ENCODE measurements at regions not wholly inside any gene's neighbourhood (a gene's known extent, or its start where the extent isn't known, plus 50 kb on each side); places are given as distances from the start of the nearest gene placed in this dataset.

DNA sequence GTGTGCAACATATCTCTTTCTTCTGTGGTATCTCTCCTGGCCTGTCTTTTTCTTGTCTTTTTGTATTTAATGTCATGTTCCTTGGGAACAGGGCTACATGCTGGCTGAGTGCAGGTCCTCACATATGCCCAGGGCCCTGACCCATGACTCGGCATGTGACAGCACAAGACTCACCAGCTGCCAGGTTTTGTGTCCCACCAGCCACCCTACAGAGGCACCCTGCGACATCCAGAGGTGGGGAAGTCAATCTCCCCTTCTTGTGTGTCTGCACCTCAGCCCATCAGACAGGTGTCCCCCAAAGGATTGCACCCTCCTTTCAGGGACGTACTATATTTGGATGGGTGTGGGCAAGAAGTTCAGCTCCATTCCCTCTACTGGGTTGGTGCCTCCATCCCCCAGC lies 576.3 kb downstream of the RNF144B start:
- DNase-seq (ENCODE audit: low spot score), result no peak

DNA sequence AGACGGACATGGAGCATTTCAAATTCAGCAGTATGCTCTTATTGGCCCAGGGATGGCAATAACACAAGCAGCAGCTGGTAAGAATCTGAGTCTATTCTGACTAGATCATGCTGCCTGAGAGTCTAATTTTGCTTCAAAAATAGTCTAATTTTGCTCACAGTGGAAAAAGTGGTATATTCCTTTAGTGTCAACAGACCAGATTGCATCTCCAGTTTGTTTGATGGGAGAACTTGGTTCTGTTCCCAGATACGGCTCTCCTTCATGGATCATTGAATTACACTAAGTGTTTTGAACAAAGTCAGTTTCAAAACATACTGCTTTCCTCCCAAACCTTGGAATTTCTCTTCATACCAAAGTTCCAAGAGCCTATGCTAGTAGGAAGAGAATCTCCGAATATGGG lies 586.1 kb downstream of the RNF144B start:
- DNase-seq (ENCODE audit: low spot score), result no peak

DNA sequence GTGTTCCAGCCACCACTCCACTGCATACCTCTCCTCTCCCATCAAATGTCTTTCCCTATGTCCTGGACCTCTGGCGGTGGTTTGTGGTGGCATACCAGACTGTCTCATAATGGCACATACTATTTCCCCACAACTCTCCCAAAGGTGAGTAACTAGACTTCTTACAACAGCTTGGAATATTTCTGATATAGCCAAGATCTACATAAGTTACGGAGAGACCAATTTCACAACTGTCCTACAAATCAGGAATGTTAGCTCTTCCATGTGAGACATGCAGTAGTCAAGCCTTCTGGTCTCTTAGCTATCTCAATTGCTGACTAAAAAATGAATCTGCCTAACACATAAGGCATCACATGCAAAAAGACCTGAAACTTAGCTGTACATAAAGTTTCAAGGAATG lies 588.9 kb downstream of the RNF144B start:
- no peak for DNase-seq (ENCODE audit: low spot score)

DNA sequence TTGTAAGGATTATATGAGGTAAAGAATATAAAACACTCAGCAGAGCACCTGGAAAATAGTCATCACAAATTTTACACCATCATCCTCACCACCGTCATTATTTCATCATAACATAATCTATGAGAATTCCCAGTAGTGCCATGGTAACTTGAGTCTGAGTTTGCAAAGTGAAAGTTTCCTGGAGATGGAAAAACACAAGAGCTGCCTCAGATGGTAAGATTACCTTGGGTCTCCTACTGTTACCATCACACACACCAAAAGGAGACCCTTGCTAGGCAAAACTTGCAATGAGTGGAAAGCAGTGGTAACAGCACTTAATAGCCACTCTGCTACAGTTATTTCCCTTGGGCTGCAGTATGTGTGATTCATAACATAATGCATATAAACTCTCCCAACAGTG lies 589.8 kb downstream of the RNF144B start:
- no peak for DNase-seq (ENCODE audit: low spot score)

DNA sequence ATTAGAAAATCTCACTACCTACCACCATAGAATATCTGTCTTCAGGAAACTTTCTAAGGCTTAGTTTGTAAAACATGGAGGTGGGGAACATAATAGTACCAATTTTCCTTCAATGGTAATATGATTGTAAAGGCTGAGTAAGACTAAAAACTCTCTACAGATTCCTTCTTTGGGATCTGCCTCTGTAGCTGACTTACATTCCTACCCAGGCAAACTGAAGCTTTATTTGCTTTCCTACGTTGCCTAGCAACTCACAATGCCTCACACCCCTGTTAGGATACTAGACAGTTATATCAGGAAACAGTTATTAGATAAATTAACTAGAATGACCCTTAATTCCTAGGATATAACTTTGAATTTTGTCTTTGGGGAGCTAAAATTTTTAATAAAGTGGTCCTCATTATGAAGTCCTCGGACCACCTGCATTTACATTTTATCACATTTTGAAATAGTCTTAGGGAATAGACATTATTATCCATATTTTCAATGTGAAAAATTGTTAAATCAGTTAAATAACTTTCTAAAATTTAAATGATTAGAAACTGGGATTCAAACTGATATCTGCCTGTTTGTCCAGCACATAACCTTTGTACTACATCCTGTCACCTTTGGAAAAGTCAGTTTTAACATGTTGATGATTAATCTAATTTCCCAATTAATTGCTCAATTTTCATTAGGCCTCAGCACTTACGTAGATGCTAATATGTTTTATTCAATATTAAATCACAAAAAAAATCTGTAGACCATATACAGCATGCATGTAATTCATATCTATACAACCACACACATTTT lies 591.4 kb downstream of the RNF144B start:
- DNase-seq (ENCODE audit: low spot score), result no peak

DNA sequence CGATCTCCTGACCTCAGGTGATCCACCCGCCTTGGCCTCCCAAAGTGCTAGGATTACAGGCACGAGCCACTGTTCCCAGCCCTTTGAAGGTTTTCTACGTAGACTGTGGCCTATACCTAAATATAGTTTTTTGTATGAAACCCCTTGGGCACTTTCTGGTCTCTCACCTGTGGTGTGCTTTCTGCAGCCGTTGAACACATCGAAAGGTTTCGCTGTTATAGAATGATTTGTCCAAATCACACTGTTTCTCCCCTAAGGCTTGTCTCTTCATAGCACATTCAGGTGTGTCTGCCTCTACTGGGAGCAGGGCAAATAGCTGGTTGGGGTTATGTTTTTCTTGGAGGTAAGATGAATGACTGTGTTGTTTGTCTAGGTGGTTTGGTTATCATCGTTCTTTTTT lies 597.9 kb downstream of the RNF144B start:
- DNase-seq (ENCODE audit: low spot score), result no peak

DNA sequence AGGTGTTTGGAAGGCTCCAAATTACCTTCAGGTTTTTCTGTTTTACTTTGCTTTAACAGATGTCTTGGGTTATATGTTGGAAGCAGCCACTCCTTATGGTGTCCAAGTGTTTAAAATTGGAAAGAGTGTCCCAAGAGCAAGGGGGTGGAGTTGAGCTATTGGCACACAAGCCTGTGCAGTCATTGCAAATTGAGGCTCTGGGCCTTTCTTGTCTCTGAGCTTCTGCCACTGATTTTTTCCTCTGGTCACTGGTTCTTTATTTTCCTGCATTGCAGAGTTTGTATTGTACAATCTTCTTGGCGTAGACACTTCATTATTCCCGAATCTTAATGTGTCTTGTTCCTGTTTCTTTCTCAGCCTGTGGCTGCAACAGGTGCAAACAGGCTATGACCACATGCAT lies 598.8 kb downstream of the RNF144B start:
- no peak for DNase-seq (ENCODE audit: low spot score)

DNA sequence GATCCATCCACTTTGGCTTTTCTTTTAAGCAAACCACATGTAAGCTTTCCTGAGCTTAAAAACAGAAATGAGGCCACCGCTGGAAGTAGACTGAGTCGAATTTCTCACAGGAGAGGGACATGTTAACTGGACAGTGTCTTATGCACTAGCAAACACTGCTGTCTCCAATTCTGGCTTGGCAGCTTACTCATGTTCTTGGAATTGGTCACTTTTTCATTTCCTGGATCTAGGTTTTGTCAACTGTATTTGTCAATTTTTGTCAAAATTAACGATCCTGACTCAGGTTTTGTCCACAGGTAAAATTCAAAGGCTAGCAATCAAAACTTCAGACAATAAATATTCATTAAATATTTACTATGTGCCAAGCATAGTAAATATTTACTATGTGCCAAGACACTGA lies 601.5 kb downstream of the RNF144B start:
- no peak for DNase-seq (ENCODE audit: low spot score)

DNA sequence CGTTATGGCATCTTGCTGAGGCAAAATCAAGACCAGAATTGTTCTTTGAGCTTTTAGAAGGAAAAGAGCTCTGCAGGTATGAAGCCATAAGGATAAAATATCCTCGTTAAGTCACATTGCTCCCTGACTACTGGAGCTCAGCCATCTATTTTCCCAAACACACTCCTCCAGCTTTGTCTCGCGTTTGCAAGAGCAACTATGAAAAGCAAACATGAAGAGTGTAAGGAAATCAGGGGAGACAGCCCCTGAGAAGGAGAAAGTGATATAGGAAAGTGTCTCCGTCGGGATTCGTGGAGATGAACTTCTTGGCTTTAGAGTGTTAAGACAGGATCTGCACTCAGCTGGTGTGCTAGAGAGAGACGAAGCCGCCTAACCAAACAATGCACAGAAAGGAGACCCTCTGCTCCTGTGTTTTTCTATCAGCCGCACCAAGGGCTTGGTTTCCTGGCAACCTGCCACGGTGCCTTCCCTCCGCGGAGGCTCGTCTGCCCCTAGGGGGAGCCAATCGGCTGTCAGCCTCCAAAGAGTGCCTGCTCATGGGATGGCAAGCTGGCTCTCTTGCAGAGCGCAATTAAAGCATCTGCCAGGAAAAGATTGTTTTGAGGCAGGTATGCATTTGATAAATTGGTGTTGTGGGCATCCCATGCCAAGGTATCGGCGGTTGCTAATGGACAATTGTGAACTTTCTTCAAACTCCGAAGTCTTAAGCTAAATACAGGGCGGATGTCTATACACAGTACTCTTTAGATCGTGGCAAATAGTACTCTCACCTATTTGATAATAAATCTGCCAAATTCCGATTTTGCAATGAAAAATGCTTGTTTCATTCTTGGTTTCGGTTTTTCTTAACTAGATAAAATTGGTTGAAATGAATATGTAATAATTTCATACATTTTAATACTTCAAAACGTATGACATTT lies 603.2 kb downstream of the RNF144B start:
- DNase-seq (ENCODE audit: low spot score), result peak; percentile 18

DNA sequence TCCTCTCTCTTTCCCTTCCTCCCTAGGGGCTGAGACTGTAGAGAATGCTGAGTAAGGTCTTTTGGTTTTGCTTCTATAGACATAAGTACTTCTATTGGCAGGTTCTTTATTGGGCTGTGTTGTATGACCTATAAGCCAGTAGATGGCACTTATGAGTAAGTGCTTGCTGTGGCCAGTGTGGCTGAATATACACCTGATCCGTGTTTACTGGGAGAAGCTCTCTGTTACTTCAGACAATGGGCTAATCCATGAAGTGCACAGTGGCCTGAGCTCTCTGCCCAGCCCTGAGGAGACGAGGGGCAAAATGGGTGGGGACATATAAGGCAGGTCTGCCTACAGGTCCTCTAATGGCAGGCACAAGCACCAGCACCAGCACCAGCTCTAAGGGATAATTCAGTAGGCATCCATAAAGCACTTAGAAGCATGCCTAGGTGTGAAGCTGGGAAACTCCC lies 610.3 kb downstream of the RNF144B start:
- peak; percentile 14 for DNase-seq (ENCODE audit: low spot score)

DNA sequence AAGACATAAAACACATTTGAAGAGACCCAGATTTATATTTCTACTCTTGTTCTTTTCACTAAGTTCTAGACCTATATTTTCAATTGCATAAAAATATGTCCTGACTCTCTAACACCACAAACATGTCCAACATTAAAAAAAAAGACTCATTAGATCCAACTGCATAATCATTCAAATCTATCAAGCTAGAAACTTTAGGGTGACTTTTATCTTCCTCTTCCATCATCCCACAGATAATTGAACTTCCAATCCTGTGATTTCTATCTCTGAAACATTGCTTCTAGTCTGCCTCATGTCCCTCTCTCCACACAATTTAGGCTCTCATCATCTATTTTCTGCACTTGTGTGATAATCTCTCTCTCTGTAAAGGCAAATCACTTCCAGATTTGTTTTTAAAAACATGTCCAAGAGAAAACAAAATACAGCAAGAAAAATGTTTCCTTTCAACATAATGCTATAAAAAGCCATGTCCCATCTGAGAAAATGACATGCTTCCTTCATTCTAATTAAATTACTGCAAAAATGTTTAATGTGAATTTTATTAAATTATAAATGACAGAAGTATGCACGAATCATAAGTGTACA lies 615.9 kb downstream of the RNF144B start:
- no peak for DNase-seq (ENCODE audit: low spot score)

DNA sequence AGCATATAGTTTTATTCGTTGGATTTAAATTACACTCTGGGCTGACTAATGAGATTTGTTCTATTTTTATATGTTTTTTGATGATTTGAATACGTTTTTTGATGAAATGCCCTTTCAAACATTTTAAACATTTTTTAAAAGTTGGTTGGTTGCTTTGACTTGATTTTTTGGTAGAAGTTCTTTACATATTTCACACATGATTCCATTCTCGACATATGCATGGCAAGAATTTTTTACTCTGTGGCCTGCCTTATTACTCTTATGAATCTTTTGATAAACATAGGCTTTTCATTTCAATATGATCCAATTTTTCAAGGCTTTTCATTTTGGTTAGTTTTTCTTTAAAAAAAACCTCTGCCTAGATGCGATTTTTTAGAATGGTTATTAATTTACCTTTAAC lies 617.0 kb downstream of the RNF144B start:
- no peak for DNase-seq (ENCODE audit: low spot score)

DNA sequence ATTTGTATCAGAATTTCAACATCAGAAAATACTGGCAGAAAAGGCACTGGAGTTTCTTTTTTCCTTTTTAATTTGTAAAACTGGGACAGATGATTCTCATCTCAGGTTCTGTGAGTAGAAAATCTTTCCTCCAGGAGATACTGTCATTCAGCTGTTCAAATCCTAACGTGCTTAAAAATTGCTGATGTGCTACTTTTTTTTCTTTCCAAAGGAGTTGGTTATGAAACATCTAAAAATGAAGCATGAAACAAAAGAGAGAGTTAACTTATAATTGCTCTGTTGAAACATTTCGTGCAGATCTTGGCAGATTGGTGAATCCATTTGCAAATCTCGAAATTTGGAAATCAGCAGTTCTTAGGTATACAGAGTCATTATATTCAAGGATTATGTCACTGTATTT lies 622.6 kb downstream of the RNF144B start:
- DNase-seq (ENCODE audit: low spot score), result no peak

DNA sequence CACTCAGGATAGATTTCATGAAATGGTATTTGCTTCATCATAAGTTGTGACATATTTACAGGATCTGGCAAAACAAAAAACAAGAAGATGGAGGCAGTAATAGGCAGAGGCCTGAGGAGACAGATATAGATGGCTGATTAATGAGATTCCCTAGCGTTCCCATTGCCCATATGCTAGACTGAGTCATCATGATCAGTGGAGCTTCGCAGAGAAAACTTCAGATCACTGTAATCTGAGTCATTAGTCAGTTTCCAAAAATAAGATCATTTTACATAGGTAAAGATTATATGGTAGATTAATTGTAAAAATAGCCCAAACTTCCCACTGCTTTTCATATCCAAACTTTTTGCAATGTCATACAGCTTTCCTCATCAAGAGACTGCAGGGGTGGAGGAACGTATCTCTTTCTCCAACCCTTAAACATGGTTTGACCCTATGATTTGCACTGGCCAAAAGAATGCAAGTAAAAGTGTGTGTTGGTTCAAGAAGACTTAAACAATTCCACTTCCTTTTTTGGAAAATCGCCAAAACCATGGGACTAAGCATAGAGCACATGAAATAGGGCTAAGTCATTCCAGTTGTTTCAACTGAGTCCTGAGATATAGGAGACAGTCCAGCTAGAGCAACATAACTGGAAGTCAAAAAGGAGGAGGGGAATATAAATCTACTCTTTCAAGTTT lies 626.0 kb downstream of the RNF144B start:
- no peak for DNase-seq (ENCODE audit: low spot score)

DNA sequence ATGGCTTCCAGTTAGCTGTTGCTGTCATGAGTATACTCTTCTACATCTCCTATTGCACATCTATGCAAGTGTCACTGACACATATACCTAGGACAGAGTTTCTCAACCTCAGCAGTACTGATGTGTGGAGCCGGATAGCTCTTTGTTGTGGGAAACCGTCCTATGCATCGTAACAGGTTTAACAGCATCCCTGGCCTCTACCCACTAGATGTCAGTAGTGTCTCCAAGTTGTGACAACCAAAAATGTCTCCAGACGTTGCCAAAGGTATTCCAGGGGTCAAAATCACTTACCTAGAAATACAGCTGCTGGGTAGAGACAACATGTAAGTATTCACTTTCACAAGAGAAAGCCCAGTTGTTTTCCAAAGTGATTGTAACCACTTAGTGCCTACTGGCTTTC lies 637.6 kb downstream of the RNF144B start:
- DNase-seq (ENCODE audit: low spot score), result no peak

DNA sequence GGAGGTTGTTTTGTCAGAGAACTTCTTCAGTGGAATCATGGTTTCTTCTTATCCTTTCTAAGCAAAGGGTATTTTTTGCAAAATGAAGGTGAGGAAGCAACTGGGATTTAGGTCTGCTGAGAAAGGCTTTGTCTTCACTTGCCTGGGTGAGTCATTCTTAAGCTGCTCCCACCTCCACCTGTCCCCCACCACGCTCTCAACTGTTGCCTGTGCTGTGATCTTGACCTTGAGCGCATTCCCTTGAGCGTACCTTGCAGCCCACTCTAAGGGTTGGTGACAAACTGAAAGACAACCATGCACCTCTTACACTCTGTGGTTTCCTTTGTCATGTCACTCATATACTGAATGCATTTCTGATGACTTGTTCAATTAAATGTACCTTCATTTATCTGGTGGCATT lies 641.1 kb downstream of the RNF144B start:
- no peak for DNase-seq (ENCODE audit: low spot score)

DNA sequence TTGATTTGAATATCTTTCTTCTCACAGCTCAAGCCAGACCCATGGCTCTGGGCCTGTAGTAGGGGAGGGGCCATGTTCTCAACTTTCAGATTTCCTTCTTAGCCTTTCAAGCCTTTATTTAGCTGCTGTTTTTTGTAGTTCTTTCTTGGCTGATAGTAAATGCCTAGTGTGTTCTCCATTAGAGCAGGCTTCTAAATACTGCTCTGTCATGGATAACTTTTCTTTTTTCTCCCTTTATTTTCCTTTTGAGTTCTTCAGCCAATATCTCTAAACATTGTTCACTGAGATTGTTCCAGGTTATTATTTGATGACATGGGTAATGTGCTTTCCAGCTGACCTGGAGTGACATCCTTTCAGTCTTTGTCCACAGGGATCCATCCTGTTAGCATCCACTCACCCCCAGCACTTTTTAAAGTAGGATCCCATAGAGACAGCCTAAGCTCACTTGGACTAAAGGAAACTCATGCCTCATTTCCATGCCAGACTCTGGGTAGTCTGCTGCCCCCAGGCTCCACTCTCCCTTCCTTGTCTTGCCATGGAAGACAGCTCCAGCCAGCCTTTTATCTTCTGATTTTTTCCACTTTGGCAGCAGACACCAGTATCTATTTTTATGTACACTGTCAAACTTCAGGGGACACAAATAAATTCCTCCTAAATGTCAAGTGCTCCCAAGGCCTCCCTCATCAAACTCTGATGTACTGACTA lies 645.6 kb downstream of the RNF144B start:
- no peak for DNase-seq (ENCODE audit: low spot score)

DNA sequence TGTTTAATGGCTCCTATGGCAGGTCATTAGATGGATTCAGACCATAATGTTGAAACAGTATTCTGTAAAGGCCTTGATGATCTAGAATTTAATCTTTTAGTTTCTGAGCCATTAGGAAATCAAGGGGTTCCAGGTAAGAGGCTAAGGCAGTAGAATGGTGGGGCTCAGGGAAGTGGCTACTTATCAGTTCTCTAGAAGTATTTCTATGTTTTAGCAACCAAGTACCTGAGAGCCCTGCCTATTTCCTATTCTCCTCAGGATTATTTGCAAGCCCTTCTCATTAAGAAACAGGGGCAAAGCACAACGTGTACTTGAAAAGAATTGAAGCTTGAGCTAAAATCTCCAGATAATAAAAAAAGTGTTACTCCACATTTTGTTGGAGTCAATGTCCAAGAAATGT lies 646.5 kb downstream of the RNF144B start:
- no peak for DNase-seq (ENCODE audit: low spot score)

DNA sequence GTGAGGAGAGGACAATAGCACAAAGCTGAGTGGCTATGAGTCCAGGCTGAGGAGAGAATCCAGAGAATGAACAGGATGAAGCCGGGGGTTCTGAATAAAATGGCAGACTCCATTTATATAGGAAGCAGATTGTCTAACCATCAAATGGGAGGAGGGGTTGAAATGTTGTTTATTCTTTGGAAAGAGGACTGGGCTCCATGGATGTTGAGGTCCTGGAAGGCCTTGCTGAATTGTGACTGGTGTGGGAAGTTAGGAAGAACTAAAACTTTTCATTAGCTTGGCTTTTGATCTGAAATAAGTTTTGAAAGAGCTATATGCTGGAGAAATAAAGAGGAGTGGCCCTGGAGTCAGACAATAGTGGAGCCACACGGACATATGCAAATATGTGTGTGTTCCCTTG lies 647.8 kb downstream of the RNF144B start:
- no peak for DNase-seq (ENCODE audit: low spot score)

DNA sequence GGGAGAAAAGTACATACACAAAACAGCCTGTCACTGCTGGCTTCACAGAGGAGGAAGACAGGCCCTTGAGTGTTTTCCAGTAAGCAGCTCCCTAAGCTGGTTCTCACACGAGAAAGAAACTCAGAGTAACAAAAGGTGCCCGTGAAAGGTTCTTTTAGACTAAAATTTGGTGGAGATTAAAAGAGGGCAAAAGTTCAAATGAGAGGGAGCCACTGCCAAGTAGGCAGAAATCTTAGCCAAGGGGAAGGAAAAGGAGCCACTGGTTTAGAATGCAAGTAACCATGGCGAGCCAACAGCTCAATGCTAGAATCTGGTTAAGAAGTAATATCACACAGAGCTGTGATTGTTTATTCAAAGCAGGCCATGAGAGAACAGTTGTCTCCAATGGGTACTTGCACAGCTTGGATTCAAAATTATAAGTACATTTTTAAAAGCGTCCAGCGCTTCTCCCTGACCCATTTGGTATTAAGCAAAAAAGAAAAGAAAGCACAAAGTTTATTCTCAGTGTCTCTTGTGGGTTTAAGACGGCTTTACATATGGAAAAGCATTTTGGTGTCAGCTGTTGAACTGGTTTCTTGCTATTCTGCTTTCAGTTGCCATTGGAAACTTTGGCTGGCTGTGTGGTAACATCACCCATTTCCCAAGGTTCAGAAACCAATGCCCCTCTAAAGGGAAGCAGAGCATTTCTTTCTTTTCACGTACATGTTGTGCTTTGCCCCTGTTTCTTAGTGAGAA lies 648.5 kb downstream of the RNF144B start:
- no peak for DNase-seq (ENCODE audit: low spot score)

DNA sequence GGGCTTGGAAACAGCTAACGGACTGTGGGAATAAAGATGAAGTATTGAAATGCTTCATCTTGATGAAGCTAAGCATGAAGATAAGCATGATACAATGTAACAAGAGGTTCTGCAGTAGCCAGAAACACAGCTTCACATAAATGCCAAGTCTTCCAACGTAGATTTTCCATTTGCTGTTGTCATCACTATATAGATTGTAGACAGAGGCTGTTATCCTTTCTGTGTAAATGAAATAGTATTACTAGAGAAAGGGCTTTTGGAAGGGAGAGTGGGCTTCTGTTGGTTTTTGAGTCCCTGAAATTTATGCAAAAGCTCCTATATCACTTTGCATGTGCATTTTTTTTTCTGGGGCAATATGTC lies 649.0 kb downstream of the RNF144B start:
- DNase-seq (ENCODE audit: low spot score), result no peak

Measured in AG08396 (cell line).